Activated CD4-positive, alpha-beta T cell treated with anti-CD3 and anti-CD28 coated beads, Interleukin-2, amount 50 U/mL, for 1 hour (primary cell): ENCODE measurements at regions not wholly inside any gene's neighbourhood (a gene's known extent, or its start where the extent isn't known, plus 50 kb on each side); places are given as distances from the start of the nearest gene placed in this dataset.
"Not testable (repeated sequence)": the region's sequence is repeated elsewhere in the genome, so short reads cannot be mapped to it uniquely, and the experiment has no call there.

Source experiments
- DNase-seq: peaks from one replicate; pipeline ENCODE4 v3.0.0-alpha.2; 2020

- DNase-seq, result no peak
These were observed 906.7 kb upstream of the AUTS2 start for GRCh38 chr7:68691261-68692216.

- no peak for DNase-seq
These were observed 905.8 kb upstream of the AUTS2 start for GRCh38 chr7:68692511-68692910.

- no peak for DNase-seq
These were observed 903.6 kb upstream of the AUTS2 start for GRCh38 chr7:68694656-68695055.

GRCh38 chr7:68697796-68698280, 900.4 kb upstream of the AUTS2 start:
- DNase-seq, result no peak

GRCh38 chr7:68699090-68699711, 899.1 kb upstream of the AUTS2 start:
- DNase-seq, result no peak

- no peak for DNase-seq
These were observed 897.9 kb upstream of the AUTS2 start for GRCh38 chr7:68700414-68700813.

- no peak for DNase-seq
These were observed 892.0 kb upstream of the AUTS2 start for GRCh38 chr7:68706291-68706690.

- no peak for DNase-seq
These were observed 891.1 kb upstream of the AUTS2 start for GRCh38 chr7:68707159-68707558.

- no peak for DNase-seq
These were observed 890.3 kb upstream of the AUTS2 start for GRCh38 chr7:68707958-68708357.

GRCh38 chr7:68712956-68713495, 885.2 kb upstream of the AUTS2 start:
- DNase-seq, result no peak

- not testable (repeated sequence) for DNase-seq
These were observed 884.1 kb upstream of the AUTS2 start for GRCh38 chr7:68714135-68714534.

- no peak for DNase-seq
These were observed 882.4 kb upstream of the AUTS2 start for GRCh38 chr7:68715907-68716306.

- no peak for DNase-seq
These were observed 881.1 kb upstream of the AUTS2 start for GRCh38 chr7:68717176-68717575.

GRCh38 chr7:68718097-68718551, 880.2 kb upstream of the AUTS2 start:
- no peak for DNase-seq

- DNase-seq, result no peak
These were observed 877.6 kb upstream of the AUTS2 start for GRCh38 chr7:68720697-68721096.

GRCh38 chr7:68722044-68722443, 876.2 kb upstream of the AUTS2 start:
- no peak for DNase-seq

GRCh38 chr7:68724965-68725364, 873.3 kb upstream of the AUTS2 start:
- no peak for DNase-seq

- no peak for DNase-seq
These were observed 872.2 kb upstream of the AUTS2 start for GRCh38 chr7:68725843-68726785.

- not testable (repeated sequence) for DNase-seq
These were observed 869.6 kb upstream of the AUTS2 start for GRCh38 chr7:68728720-68729119.

- DNase-seq, result no peak
These were observed 868.9 kb upstream of the AUTS2 start for GRCh38 chr7:68729371-68729770.

- no peak for DNase-seq
These were observed 868.1 kb upstream of the AUTS2 start for GRCh38 chr7:68730194-68730593.

- DNase-seq, result no peak
These were observed 867.3 kb upstream of the AUTS2 start for GRCh38 chr7:68730964-68731363.
